ENCODE measurements at regions not wholly inside any gene's neighbourhood (a gene's known extent, or its start where the extent isn't known, plus 50 kb on each side); places are given as distances from the start of the nearest gene placed in this dataset.

GRCh38 chr11:110901441-110901840, 189.2 kb upstream of the ARHGAP20 start:
- ATAC-seq: no peak
- TF ChIP-seq CTCF (IDR thresholded peaks at IDR 0.05): no peak

GRCh38 chr11:110900426-110900825, 188.2 kb upstream of the ARHGAP20 start:
- Mint-ChIP-seq H3K36me3 (ENCODE audit: low read depth) (no peaks in the 10 kb centered on the region), H3K4me3 (no peak overlapping the region), H3K27ac (no peak overlapping the region), H3K4me1 (ENCODE audit: low read depth) (no peaks in the 10 kb centered on the region), H3K27me3 (no peaks in the 10 kb centered on the region), H3K9me3 (no peaks in the 10 kb centered on the region)
- no peak for TF ChIP-seq CTCF (IDR thresholded peaks at IDR 0.05)
- DNase-seq (no peak), ATAC-seq (no peak)
- ChIA-PET POLR2A (no interaction called here), CTCF (interaction anchor here (1.2 kb wide), 1 partner anchor 13 kb away, joined by 3 read pairs; no protein-coding TSS in a partner anchor)
- intact Hi-C loops (cut with micrococcal nuclease): no loop called here

More at GRCh38 chr11:110901441-110901840, 189.2 kb upstream of the ARHGAP20 start:
- Mint-ChIP-seq H3K4me3 (no peak overlapping the region), H3K27me3 (no peaks in the 10 kb centered on the region), H3K9me3 (no peaks in the 10 kb centered on the region), H3K36me3 (ENCODE audit: low read depth) (no peaks in the 10 kb centered on the region), H3K27ac (no peak overlapping the region), H3K4me1 (ENCODE audit: low read depth) (no peaks in the 10 kb centered on the region)
- POLR2A ChIA-PET: no interaction called here
- DNase-seq: no peak
- intact Hi-C loops (cut with micrococcal nuclease): no loop called here
- CTCF ChIA-PET: interaction anchor here (0.7 kb wide), 1 partner anchor 25 kb away, joined by 3 read pairs; no protein-coding TSS in a partner anchor

DNA sequence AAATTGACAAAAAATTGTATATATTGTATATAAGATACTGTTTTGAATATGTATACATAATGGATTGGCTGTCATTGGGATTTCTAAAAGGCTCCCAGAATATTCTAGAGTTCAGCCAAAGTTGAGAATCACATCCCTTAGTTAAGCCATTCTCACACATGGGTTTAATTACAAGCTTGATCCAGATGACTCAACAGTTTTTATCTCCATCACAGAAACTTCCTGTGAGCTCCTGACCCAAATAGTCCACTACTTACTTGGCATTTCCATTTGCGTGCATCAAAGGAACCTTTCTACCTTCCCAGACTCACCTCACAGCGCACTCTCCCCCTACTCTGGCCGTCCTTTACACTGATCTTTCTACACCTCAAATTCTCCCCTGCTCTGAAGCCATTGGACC, 184.8 kb upstream of the ARHGAP20 start:
- intact Hi-C loops (cut with micrococcal nuclease): no loop called here
- ChIA-PET CTCF (no interaction called here), POLR2A (no interaction called here)
- Mint-ChIP-seq H3K27me3 (no peaks in the 10 kb centered on the region), H3K4me3 (no peak overlapping the region), H3K36me3 (ENCODE audit: low read depth) (no peaks in the 10 kb centered on the region), H3K27ac (no peak overlapping the region), H3K4me1 (ENCODE audit: low read depth) (no peaks in the 10 kb centered on the region), H3K9me3 (no peaks in the 10 kb centered on the region)
- DNase-seq: no peak
- no peak for ATAC-seq
- TF ChIP-seq CTCF (IDR thresholded peaks at IDR 0.05): no peak

DNA sequence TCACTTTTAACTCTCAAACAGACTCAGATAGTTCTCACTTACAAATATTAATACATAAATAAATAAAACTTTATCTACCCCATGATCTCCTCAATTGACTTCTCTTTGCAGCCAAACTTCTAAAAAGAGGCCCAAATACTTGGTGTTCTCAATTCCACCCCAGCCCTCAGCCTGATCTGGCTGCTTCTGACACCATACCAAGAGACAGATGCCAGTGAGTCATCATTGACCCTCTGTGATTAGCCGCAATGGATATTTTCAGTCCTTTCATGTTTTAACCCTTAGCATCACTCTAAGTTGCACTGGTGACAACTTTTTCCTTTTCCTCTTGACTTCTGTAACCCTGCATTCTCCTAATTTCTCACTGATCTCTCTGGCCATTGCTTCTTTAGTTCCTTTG, 184.1 kb upstream of the ARHGAP20 start:
- H3K9me3 Mint-ChIP-seq: no peaks in the 10 kb centered on the region
- H3K27me3 Mint-ChIP-seq: no peaks in the 10 kb centered on the region
- no peak overlapping the region for H3K27ac Mint-ChIP-seq
- no peak for TF ChIP-seq CTCF (IDR thresholded peaks at IDR 0.05)
- ATAC-seq (no peak), DNase-seq (no peak)
- POLR2A ChIA-PET: no interaction called here
- H3K4me1 Mint-ChIP-seq (ENCODE audit: low read depth): no peaks in the 10 kb centered on the region
- no peak overlapping the region for H3K4me3 Mint-ChIP-seq
- intact Hi-C loops (cut with micrococcal nuclease): no loop called here
- H3K36me3 Mint-ChIP-seq (ENCODE audit: low read depth): no peaks in the 10 kb centered on the region
- CTCF ChIA-PET: no interaction called here

GRCh38 chr11:110894224-110894623, 182.0 kb upstream of the ARHGAP20 start:
- Mint-ChIP-seq H3K9me3 (no peaks in the 10 kb centered on the region), H3K4me1 (ENCODE audit: low read depth) (no peaks in the 10 kb centered on the region), H3K27ac (no peak overlapping the region), H3K36me3 (ENCODE audit: low read depth) (no peaks in the 10 kb centered on the region), H3K27me3 (no peaks in the 10 kb centered on the region), H3K4me3 (no peak overlapping the region)
- CTCF ChIA-PET: no interaction called here
- TF ChIP-seq CTCF (IDR thresholded peaks at IDR 0.05): no peak
- intact Hi-C loops (cut with micrococcal nuclease): no loop called here
- POLR2A ChIA-PET: interaction anchor here (1.2 kb wide), 1 partner anchor 8 kb away, joined by 3 read pairs; no protein-coding TSS in a partner anchor
- DNase-seq (no peak), ATAC-seq (no peak)

All from activated CD8-positive, alpha-beta T cell treated with anti-CD3 and anti-CD28 coated beads for 36 hours (primary cell).